ENCODE measurements at regions not wholly inside any gene's neighbourhood (a gene's known extent, or its start where the extent isn't known, plus 50 kb on each side); places are given as distances from the start of the nearest gene placed in this dataset.

GRCh38 chr1:199447906-199448305 is 579.6 kb upstream of the NR5A2 start:
- Histone ChIP-seq H3K27me3 (no peaks in the 10 kb centered on the region), H3K9me3 (no peaks in the 10 kb centered on the region), H3K36me3 (no peaks in the 10 kb centered on the region), H3K27ac (no peak overlapping the region), H3K4me3 (replicated peaks in 1 of 3) (no peak overlapping the region), H3K4me1 (no peaks in the 10 kb centered on the region)
- WGBS, 2 donors, result 59 to 92% methylated on average over 2 to 3 of the region's 4 CpGs
- TF ChIP-seq CTCF (IDR thresholded peaks at IDR 0.05) (no peak), POLR2A (IDR thresholded peaks at IDR 0.05) (no peak)
- intact Hi-C loops (cut with DNase I), result no loop called here
- DNase-seq, result no peak

GRCh38 chr1:199448646-199449045 is 578.9 kb upstream of the NR5A2 start:
- WGBS, 2 donors, result 81 to 83% methylated on average over 3 of the region's 3 CpGs
- no peak for TF ChIP-seq POLR2A (IDR thresholded peaks at IDR 0.05)
- no peak for TF ChIP-seq CTCF (IDR thresholded peaks at IDR 0.05)
- H3K27me3 ChIP-seq, result no peaks in the 10 kb centered on the region
- no peak for DNase-seq
- no peaks in the 10 kb centered on the region for H3K9me3 ChIP-seq
- H3K27ac ChIP-seq, result no peak overlapping the region
- intact Hi-C loops (cut with DNase I), result no loop called here
- no peaks in the 10 kb centered on the region for H3K36me3 ChIP-seq
- no peaks in the 10 kb centered on the region for H3K4me1 ChIP-seq
- no peak overlapping the region for H3K4me3 ChIP-seq (replicated peaks in 1 of 3)

- Histone ChIP-seq H3K4me1 (no peaks in the 10 kb centered on the region), H3K4me3 (replicated peaks in 1 of 3) (no peak overlapping the region), H3K27ac (no peak overlapping the region), H3K9me3 (no peaks in the 10 kb centered on the region), H3K36me3 (no peaks in the 10 kb centered on the region), H3K27me3 (no peaks in the 10 kb centered on the region)
- TF ChIP-seq CTCF (IDR thresholded peaks at IDR 0.05) (no peak), POLR2A (IDR thresholded peaks at IDR 0.05) (no peak)
- intact Hi-C loops (cut with DNase I), result no loop called here
- no peak for DNase-seq
- 67 to 70% methylated on average over 3 of the region's 3 CpGs for WGBS, 2 donors
These were observed 578.3 kb upstream of the NR5A2 start for GRCh38 chr1:199449221-199449620.

GRCh38 chr1:199449681-199450080 is 577.8 kb upstream of the NR5A2 start:
- DNase-seq, result no peak
- no peaks in the 10 kb centered on the region for H3K9me3 ChIP-seq
- no peak overlapping the region for H3K27ac ChIP-seq
- TF ChIP-seq POLR2A (IDR thresholded peaks at IDR 0.05) (no peak), CTCF (IDR thresholded peaks at IDR 0.05) (no peak)
- no peaks in the 10 kb centered on the region for H3K4me1 ChIP-seq
- intact Hi-C loops (cut with DNase I), result no loop called here
- no peaks in the 10 kb centered on the region for H3K36me3 ChIP-seq
- no peaks in the 10 kb centered on the region for H3K27me3 ChIP-seq
- no peak overlapping the region for H3K4me3 ChIP-seq (replicated peaks in 1 of 3)
- WGBS, 2 donors, result 48 to 84% methylated on average over 2 of the region's 2 CpGs

GRCh38 chr1:199452627-199453026 is 574.9 kb upstream of the NR5A2 start:
- DNase-seq, result no peak
- Histone ChIP-seq H3K36me3 (no peaks in the 10 kb centered on the region), H3K4me1 (no peaks in the 10 kb centered on the region), H3K27ac (no peak overlapping the region), H3K9me3 (no peaks in the 10 kb centered on the region), H3K27me3 (no peaks in the 10 kb centered on the region), H3K4me3 (replicated peaks in 1 of 3) (no peak overlapping the region)
- WGBS, 2 donors, result 76 to 80% methylated on average over 2 of the region's 2 CpGs
- TF ChIP-seq CTCF (IDR thresholded peaks at IDR 0.05) (no peak), POLR2A (IDR thresholded peaks at IDR 0.05) (no peak)
- intact Hi-C loops (cut with DNase I), result no loop called here

All from thyroid gland (tissue), 4 donors.